Small intestine (tissue), 7 donors: ENCODE measurements at regions not wholly inside any gene's neighbourhood (a gene's known extent, or its start where the extent isn't known, plus 50 kb on each side); places are given as distances from the start of the nearest gene placed in this dataset.

ENCODE experiments used
- DNase-seq, 2 donors: peaks; one replicate each; pipeline versions ENCODE4 v3.0.0 to v3.0.0-alpha.2; 2013
- FAIRE-seq: peaks from 2 replicates; lab custom pipeline; 2012; peaks lifted over from hg19 to GRCh38; lab: Jason Lieb, UNC
- H3K27ac ChIP-seq, 3 donors: one replicate each; pipeline ENCODE4 v1.5.1; 2013; ENCODE audit warnings: low read length in 2 of 3, mild to moderate bottlenecking in 2 of 3, control low read depth in 1 of 3, inconsistent platforms in 1 of 3, low read depth in 1 of 3, moderate library complexity in 1 of 3
- H3K27me3 ChIP-seq, 3 donors: one replicate each; pipeline ENCODE4 v1.6.1; 2013; ENCODE audit warnings: low read length in 3 of 3, inconsistent platforms in 1 of 3; ENCODE audit not compliant: control insufficient read depth in 3 of 3, insufficient read depth in 3 of 3
- H3K36me3 ChIP-seq, 3 donors: one replicate each; pipeline ENCODE4 v1.6.1; 2013; ENCODE audit warnings: low read length in 3 of 3, inconsistent platforms in 1 of 3, low read depth in 1 of 3, mild to moderate bottlenecking in 1 of 3, moderate library complexity in 1 of 3; ENCODE audit not compliant: control insufficient read depth in 3 of 3, insufficient read depth in 2 of 3
- H3K4me1 ChIP-seq, 3 donors: one replicate each; pipeline ENCODE4 v1.6.1; 2013; ENCODE audit warnings: low read length in 2 of 3, inconsistent platforms in 1 of 3, low read depth in 1 of 3, mild to moderate bottlenecking in 1 of 3, moderate library complexity in 1 of 3; ENCODE audit not compliant: control insufficient read depth in 3 of 3, insufficient read depth in 2 of 3
- H3K4me3 ChIP-seq, 3 donors: one replicate each; pipeline ENCODE4 v1.5.1; 2013; ENCODE audit warnings: low read length in 3 of 3, control low read depth in 1 of 3, inconsistent platforms in 1 of 3, low read depth in 1 of 3, mild to moderate bottlenecking in 1 of 3, moderate library complexity in 1 of 3
- H3K9me3 ChIP-seq, 2 donors: one replicate each; pipeline ENCODE4 v1.6.1; 2013; ENCODE audit warnings: low read depth in 1 of 2, low read length in 1 of 2; ENCODE audit not compliant: control insufficient read depth in 2 of 2, insufficient read depth in 1 of 2
- WGBS, 3 donors: extraction: QIAGEN DNeasy Blood & Tissue Kit; methylation state at CpG; one replicate each; pipeline ENCODE4 v1.1.7; 2013; 5-methylcytosine and 5-hydroxymethylcytosine counted together
- donor health status: healthy with polysubstance abuse.
- donor health status: control.
- donor health status: control.
- donor health status: Bipolar disorder and iron deficiency.
- donor health status: healthy.

- H3K27me3 ChIP-seq, result no peaks in the 10 kb centered on the region
- DNase-seq (no peak), FAIRE-seq (no peak)
- peaks cover 0 to 5% of the 10 kb centered on the region in 2 donors for H3K9me3 ChIP-seq
- H3K36me3 ChIP-seq, result no peaks in the 10 kb centered on the region
- 93 to 98% (median 96%) methylated on average over 2 of the region's 2 CpGs for WGBS, 3 donors
- no peaks in the 10 kb centered on the region for H3K4me1 ChIP-seq
- no peak overlapping the region for H3K27ac ChIP-seq
- no peak overlapping the region for H3K4me3 ChIP-seq
Measured at GRCh38 chr2:76467326-76467725, 756.6 kb upstream of the GCFC2 start.

- H3K36me3 ChIP-seq, result no peaks in the 10 kb centered on the region
- no peak overlapping the region for H3K27ac ChIP-seq
- H3K27me3 ChIP-seq, result no peaks in the 10 kb centered on the region
- FAIRE-seq (no peak), DNase-seq (peak in 1 of 2 donors; percentile 5)
- H3K4me1 ChIP-seq, result no peaks in the 10 kb centered on the region
- H3K9me3 ChIP-seq, result no peaks in the 10 kb centered on the region
- 26 to 51% (median 39%) methylated on average over 2 of the region's 2 CpGs for WGBS, 3 donors
- H3K4me3 ChIP-seq, result no peak overlapping the region
Measured at GRCh38 chr2:76464310-76464709, 753.6 kb upstream of the GCFC2 start.

DNA sequence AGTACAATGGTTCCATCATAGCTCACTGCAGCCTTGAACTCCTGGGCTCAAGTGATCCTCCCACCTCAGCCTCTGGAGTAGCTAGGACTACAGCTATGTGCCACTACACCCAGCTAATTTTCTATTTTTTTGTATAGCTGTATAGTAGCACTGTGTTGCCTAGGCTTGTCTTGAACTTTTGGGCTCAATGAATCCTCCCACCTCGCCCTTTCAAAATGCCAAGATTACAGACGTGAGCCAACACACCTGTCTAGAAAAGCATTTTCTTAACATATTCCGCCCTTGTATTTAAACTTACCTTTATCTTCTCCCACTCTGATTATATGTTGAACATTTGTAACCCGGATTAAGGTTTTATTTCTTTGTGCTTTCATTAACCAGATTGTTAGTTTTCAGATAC, 750.7 kb upstream of the GCFC2 start:
- H3K4me1 ChIP-seq, result no peaks in the 10 kb centered on the region
- no peak overlapping the region for H3K27ac ChIP-seq
- 61 to 79% (median 64%) methylated on average over 4 of the region's 4 CpGs for WGBS, 3 donors
- FAIRE-seq, result no peak
- no peak for DNase-seq
- H3K36me3 ChIP-seq, result no peaks in the 10 kb centered on the region
- no peak overlapping the region for H3K4me3 ChIP-seq
- H3K9me3 ChIP-seq, result no peaks in the 10 kb centered on the region
- no peaks in the 10 kb centered on the region for H3K27me3 ChIP-seq

DNA sequence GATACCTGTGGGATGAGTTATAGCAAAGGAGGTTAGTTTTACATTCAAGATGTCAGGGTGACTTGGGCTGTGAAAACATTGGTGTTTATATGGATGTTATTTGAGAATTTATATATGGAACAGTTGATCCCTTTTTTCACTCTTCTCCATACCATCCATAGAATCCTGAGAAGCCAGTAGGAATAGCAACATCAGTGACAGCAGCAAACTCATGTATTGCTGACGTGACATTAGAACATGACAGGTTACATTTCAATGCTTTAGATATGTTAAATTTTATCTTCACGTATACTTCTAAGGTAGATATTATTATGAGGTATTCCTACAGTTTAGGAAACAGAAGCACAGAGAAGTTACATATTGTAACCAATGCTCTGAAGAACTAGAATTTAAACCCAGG, 745.2 kb upstream of the GCFC2 start:
- Histone ChIP-seq H3K36me3 (no peaks in the 10 kb centered on the region), H3K4me3 (no peak overlapping the region), H3K27me3 (no peaks in the 10 kb centered on the region), H3K9me3 (no peaks in the 10 kb centered on the region), H3K27ac (no peak overlapping the region), H3K4me1 (no peaks in the 10 kb centered on the region)
- FAIRE-seq, result no peak
- 51 to 69% (median 66%) methylated on average over 2 of the region's 2 CpGs for WGBS, 3 donors
- no peak for DNase-seq

GRCh38 chr2:76450024-76450475, 739.3 kb upstream of the GCFC2 start:
- H3K4me1 ChIP-seq, result no peaks in the 10 kb centered on the region
- 10 to 46% (median 19%) methylated on average over 1 of the region's 1 CpG for WGBS, 3 donors
- no peaks in the 10 kb centered on the region for H3K36me3 ChIP-seq
- no peak for FAIRE-seq
- H3K27me3 ChIP-seq, result no peaks in the 10 kb centered on the region
- H3K9me3 ChIP-seq, result no peaks in the 10 kb centered on the region
- H3K27ac ChIP-seq, result no peak overlapping the region
- no peak overlapping the region for H3K4me3 ChIP-seq
- DNase-seq, result no peak

DNA sequence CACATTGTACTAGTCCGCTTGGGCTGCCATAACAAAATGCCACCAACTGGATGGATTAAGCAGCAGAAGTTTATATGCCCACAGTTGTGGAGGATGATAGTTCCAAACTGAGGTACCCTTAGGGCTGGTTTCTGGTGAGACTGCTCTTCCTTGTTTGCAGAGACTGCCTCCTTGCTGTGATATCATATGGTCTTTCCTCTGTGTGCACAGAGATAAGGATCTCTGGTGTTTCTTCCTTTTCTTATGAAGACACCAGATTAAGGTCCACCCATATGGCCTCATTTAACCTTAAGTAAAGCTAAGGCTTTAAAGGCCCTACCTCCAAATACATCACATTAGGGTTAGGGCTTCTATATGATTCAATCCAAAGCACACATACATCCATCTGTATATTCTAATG, 738.2 kb upstream of the GCFC2 start:
- DNase-seq, result no peak
- peaks cover 0 to 3% of the 10 kb centered on the region in 2 donors for H3K9me3 ChIP-seq
- H3K4me3 ChIP-seq, result no peak overlapping the region
- H3K36me3 ChIP-seq, result no peaks in the 10 kb centered on the region
- no peak overlapping the region for H3K27ac ChIP-seq
- no peaks in the 10 kb centered on the region for H3K27me3 ChIP-seq
- WGBS, 3 donors, result 95 to 100% (median 97%) methylated on average over 1 of the region's 1 CpG
- no peaks in the 10 kb centered on the region for H3K4me1 ChIP-seq
- FAIRE-seq, result no peak

GRCh38 chr2:76447294-76447693, 736.6 kb upstream of the GCFC2 start:
- DNase-seq (no peak), FAIRE-seq (no peak)
- no peak overlapping the region for H3K4me3 ChIP-seq
- H3K27me3 ChIP-seq, result no peaks in the 10 kb centered on the region
- peaks cover 0 to 3% of the 10 kb centered on the region in 2 donors for H3K9me3 ChIP-seq
- no peaks in the 10 kb centered on the region for H3K4me1 ChIP-seq
- WGBS, 3 donors, result 71 to 86% (median 79%) methylated on average over 3 of the region's 3 CpGs
- no peak overlapping the region for H3K27ac ChIP-seq
- H3K36me3 ChIP-seq, result no peaks in the 10 kb centered on the region

GRCh38 chr2:76446872-76447271, 736.2 kb upstream of the GCFC2 start:
- H3K27ac ChIP-seq, result no peak overlapping the region
- H3K9me3 ChIP-seq, result peaks cover 0 to 3% of the 10 kb centered on the region in 2 donors
- no peak for FAIRE-seq
- no peaks in the 10 kb centered on the region for H3K27me3 ChIP-seq
- no peak overlapping the region for H3K4me3 ChIP-seq
- DNase-seq, result no peak
- no peaks in the 10 kb centered on the region for H3K36me3 ChIP-seq
- no peaks in the 10 kb centered on the region for H3K4me1 ChIP-seq

- peaks cover 0 to 3% of the 10 kb centered on the region in 2 donors for H3K9me3 ChIP-seq
- DNase-seq (no peak), FAIRE-seq (peak; percentile 47)
- no peak overlapping the region for H3K27ac ChIP-seq
- 81 to 84% (median 81%) methylated on average over 3 of the region's 3 CpGs for WGBS, 3 donors
- no peaks in the 10 kb centered on the region for H3K36me3 ChIP-seq
- H3K27me3 ChIP-seq, result no peaks in the 10 kb centered on the region
- no peak overlapping the region for H3K4me3 ChIP-seq
- no peaks in the 10 kb centered on the region for H3K4me1 ChIP-seq
Measured at GRCh38 chr2:76445880-76446279, 735.2 kb upstream of the GCFC2 start.
